Trophoblast cell (in vitro differentiated cells and primary cell): ENCODE measurements at regions not wholly inside any gene's neighbourhood (a gene's known extent, or its start where the extent isn't known, plus 50 kb on each side); places are given as distances from the start of the nearest gene placed in this dataset.

Source experiments
- DNase-seq, 2 donors: peaks; one replicate each; pipeline ENCODE4 v3.0.0-alpha.2; 2016
- H2AFZ ChIP-seq: 2 replicates; pipeline ENCODE4 v1.6.1; 2013; ENCODE audit warnings: low read length, moderate library complexity, mild to moderate bottlenecking; ENCODE audit not compliant: insufficient read depth, poor library complexity
- H2AK5ac ChIP-seq: 2 replicates; pipeline ENCODE4 v1.6.1; 2013; ENCODE audit warnings: mild to moderate bottlenecking, low read length
- H2BK120ac ChIP-seq: 2 replicates; pipeline ENCODE4 v1.6.1; 2013; ENCODE audit warnings: low read length, mild to moderate bottlenecking, moderate library complexity; ENCODE audit not compliant: insufficient read depth, poor library complexity
- H2BK12ac ChIP-seq: 2 replicates; pipeline ENCODE4 v1.6.1; 2013; ENCODE audit warnings: mild to moderate bottlenecking, low read length, moderate library complexity
- H2BK5ac ChIP-seq: 2 replicates; pipeline ENCODE4 v1.6.1; 2013; ENCODE audit warnings: low read length, low read depth, moderate library complexity, mild to moderate bottlenecking; ENCODE audit not compliant: poor library complexity
- H3K14ac ChIP-seq: 2 replicates; pipeline ENCODE4 v1.6.1; 2013; ENCODE audit warnings: mild to moderate bottlenecking, low read length
- H3K18ac ChIP-seq: 2 replicates; pipeline ENCODE4 v1.6.1; 2013; ENCODE audit warnings: mild to moderate bottlenecking, low read length
- H3K23ac ChIP-seq: 2 replicates; pipeline ENCODE4 v1.6.1; 2013; ENCODE audit warnings: low read length
- H3K27ac ChIP-seq: 2 replicates; pipeline ENCODE4 v1.5.1; 2013; ENCODE audit warnings: low read depth, mild to moderate bottlenecking, inconsistent platforms, low read length, moderate library complexity
- H3K27me3 ChIP-seq: 2 replicates; pipeline ENCODE4 v1.6.1; 2013; ENCODE audit warnings: inconsistent platforms, mild to moderate bottlenecking, low read length, moderate library complexity; ENCODE audit not compliant: insufficient read depth
- H3K36me3 ChIP-seq, 2 experiments: 1 replicate in 1 of 2; 2 replicates in 1 of 2; pipeline ENCODE4 v1.6.1; 2013; ENCODE audit warnings: low read length in 2 of 2, mild to moderate bottlenecking in 2 of 2, moderate library complexity in 1 of 2; ENCODE audit not compliant: insufficient read depth in 2 of 2, control insufficient read depth in 1 of 2
- H3K4ac ChIP-seq: 2 replicates; pipeline ENCODE4 v1.6.1; 2013; ENCODE audit warnings: low read depth, mild to moderate bottlenecking, low read length, moderate library complexity
- H3K4me1 ChIP-seq, 2 experiments: 1 replicate in 1 of 2; 2 replicates in 1 of 2; pipeline ENCODE4 v1.6.1; 2013; ENCODE audit warnings: low read length in 2 of 2, mild to moderate bottlenecking in 2 of 2, moderate library complexity in 1 of 2; ENCODE audit not compliant: insufficient read depth in 2 of 2, control insufficient read depth in 1 of 2
- H3K4me2 ChIP-seq: 2 replicates; pipeline ENCODE4 v1.6.1; 2013; ENCODE audit warnings: inconsistent platforms, mild to moderate bottlenecking, low read length, moderate library complexity
- H3K4me3 ChIP-seq: 2 replicates; pipeline ENCODE4 v1.5.1; 2013; ENCODE audit warnings: mild to moderate bottlenecking, low read depth, low read length, inconsistent platforms
- H3K79me1 ChIP-seq: one replicate; pipeline ENCODE4 v1.6.1; 2013; ENCODE audit warnings: low read length
- H3K79me2 ChIP-seq: 2 replicates; pipeline ENCODE4 v1.6.1; 2013; ENCODE audit warnings: low read length, mild to moderate bottlenecking; ENCODE audit not compliant: control insufficient read depth, insufficient read depth, poor library complexity
- H3K9ac ChIP-seq: 2 replicates; pipeline ENCODE4 v1.6.1; 2013; ENCODE audit warnings: mild to moderate bottlenecking, low read length
- H3K9me3 ChIP-seq: 2 replicates; pipeline ENCODE4 v1.6.1; 2013; ENCODE audit warnings: low read depth, mild to moderate bottlenecking, control low read depth, inconsistent platforms, low read length; ENCODE audit not compliant: insufficient read depth
- H4K12ac ChIP-seq: 2 replicates; pipeline ENCODE4 v1.6.1; 2013; ENCODE audit warnings: low read depth, mild to moderate bottlenecking, low read length, moderate library complexity
- H4K8ac ChIP-seq: 2 replicates; pipeline ENCODE4 v1.6.1; 2013; ENCODE audit warnings: low read depth, mild to moderate bottlenecking, low read length, moderate library complexity
- H4K91ac ChIP-seq: one replicate; pipeline ENCODE4 v1.6.1; 2013; ENCODE audit warnings: low read depth, mild to moderate bottlenecking, low read length, moderate library complexity
- WGBS: extraction: QIAGEN DNeasy Blood & Tissue Kit; methylation state at CpG from one replicate; pipeline ENCODE4 v1.1.7; 2013; ENCODE audit warnings: missing lambda C conversion rate; ENCODE audit not compliant: insufficient read length, insufficient coverage; ENCODE audit errors: extremely low coverage; 5-methylcytosine and 5-hydroxymethylcytosine counted together

GRCh38 chr6:80482056-80482455, 375.6 kb downstream of the BCKDHB start:
- Histone ChIP-seq H2BK5ac (no peak overlapping the region), H3K4me1 (no peaks in the 10 kb centered on the region), H3K36me3 (no peaks in the 10 kb centered on the region), H3K4me3 (no peak overlapping the region), H3K27ac (no peak overlapping the region), H3K4ac (no peak overlapping the region), H4K8ac (no peak overlapping the region), H4K12ac (no peak overlapping the region), H3K4me2 (no peak overlapping the region), H3K9me3 (no peaks in the 10 kb centered on the region), H3K9ac (no peak overlapping the region), H3K79me2 (no peaks in the 10 kb centered on the region), H3K27me3 (no peaks in the 10 kb centered on the region), H2BK120ac (no peak overlapping the region), H2AK5ac (no peak overlapping the region), H3K18ac (no peak overlapping the region), H2AFZ (no peak overlapping the region), H2BK12ac (no peak overlapping the region), H4K91ac (no peak overlapping the region), H3K14ac (no peak overlapping the region), H3K23ac (no peak overlapping the region), H3K79me1 (no peaks in the 10 kb centered on the region)
- no peak for DNase-seq
- WGBS, result no CpG with 5 or more reads among the region's 3 CpGs

DNA sequence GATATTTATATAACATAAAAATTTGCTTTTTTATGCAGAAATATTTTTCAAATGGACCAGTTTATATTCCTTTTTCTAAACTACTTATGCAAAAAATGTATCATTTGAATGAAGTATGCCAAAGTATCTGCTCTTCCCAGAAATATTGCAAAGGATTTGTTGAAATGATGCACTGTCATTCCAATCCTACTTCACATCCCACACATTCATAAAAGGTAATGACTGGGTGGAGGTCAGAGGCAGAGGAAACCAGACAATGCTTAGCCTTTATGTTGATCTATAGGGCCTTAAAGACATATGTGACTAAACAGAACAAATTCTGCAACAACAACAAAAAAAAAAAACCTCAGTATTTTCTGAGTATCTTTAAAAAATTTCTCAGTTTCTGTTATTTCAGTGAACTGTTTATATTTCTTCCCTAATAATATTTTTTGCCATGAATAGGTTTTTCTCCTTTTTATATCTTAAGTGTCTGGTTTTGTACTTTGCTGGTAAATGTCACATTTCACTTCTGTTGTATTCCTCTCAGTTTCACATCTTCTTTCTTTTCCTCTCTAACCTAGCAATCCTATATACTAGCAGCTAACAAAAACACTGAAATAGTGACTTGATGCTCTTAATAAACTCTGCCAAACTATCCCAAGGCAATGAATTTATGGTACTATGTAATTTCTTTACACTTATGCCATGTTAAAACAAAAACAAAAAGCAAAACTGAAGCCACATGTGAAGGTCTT, 374.1 kb downstream of the BCKDHB start:
- Histone ChIP-seq H4K12ac (no peak overlapping the region), H3K4me3 (no peak overlapping the region), H3K4ac (no peak overlapping the region), H3K27ac (no peak overlapping the region), H3K4me2 (no peak overlapping the region), H3K9me3 (no peaks in the 10 kb centered on the region), H3K27me3 (no peaks in the 10 kb centered on the region), H3K18ac (no peak overlapping the region), H4K8ac (no peak overlapping the region), H3K4me1 (no peaks in the 10 kb centered on the region), H3K79me1 (no peaks in the 10 kb centered on the region), H3K36me3 (no peaks in the 10 kb centered on the region), H3K23ac (no peak overlapping the region), H2BK120ac (no peak overlapping the region), H3K9ac (no peak overlapping the region), H2AK5ac (no peak overlapping the region), H2BK12ac (no peak overlapping the region), H2BK5ac (no peak overlapping the region), H3K79me2 (no peaks in the 10 kb centered on the region), H4K91ac (no peak overlapping the region), H2AFZ (no peak overlapping the region), H3K14ac (no peak overlapping the region)
- peak in 1 of 2 donors; percentile 11 for DNase-seq

DNA sequence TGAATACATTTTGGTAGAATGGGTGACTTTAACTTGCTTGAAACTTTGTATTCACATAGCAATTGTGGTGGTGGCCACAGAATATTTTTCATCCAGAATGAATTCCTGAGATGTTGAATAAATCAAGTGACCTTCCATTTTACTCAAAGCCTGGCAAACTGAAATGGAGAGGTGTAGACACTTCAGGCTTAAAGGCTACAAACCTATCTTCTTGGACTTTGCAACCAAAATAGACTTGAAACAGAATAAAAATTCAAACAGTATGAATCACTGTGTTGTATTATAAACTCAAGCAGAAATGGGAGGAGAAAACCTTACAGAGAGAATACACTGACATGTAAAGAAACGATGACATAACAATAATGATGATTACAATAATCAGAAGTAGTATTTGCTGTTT, 371.6 kb downstream of the BCKDHB start:
- Histone ChIP-seq H4K8ac (no peak overlapping the region), H3K14ac (no peak overlapping the region), H4K91ac (no peak overlapping the region), H2BK12ac (no peak overlapping the region), H3K23ac (no peak overlapping the region), H3K27me3 (no peaks in the 10 kb centered on the region), H2BK120ac (no peak overlapping the region), H3K4me2 (no peak overlapping the region), H2AK5ac (no peak overlapping the region), H3K27ac (no peak overlapping the region), H3K18ac (no peak overlapping the region), H3K4ac (no peak overlapping the region), H3K4me3 (no peak overlapping the region), H4K12ac (no peak overlapping the region), H3K79me1 (no peaks in the 10 kb centered on the region), H2AFZ (no peak overlapping the region), H3K9ac (no peak overlapping the region), H3K79me2 (no peaks in the 10 kb centered on the region), H3K4me1 (no peaks in the 10 kb centered on the region), H3K9me3 (no peaks in the 10 kb centered on the region), H2BK5ac (no peak overlapping the region), H3K36me3 (no peaks in the 10 kb centered on the region)
- no peak for DNase-seq
- no CpG with 5 or more reads among the region's 1 CpG for WGBS

DNA sequence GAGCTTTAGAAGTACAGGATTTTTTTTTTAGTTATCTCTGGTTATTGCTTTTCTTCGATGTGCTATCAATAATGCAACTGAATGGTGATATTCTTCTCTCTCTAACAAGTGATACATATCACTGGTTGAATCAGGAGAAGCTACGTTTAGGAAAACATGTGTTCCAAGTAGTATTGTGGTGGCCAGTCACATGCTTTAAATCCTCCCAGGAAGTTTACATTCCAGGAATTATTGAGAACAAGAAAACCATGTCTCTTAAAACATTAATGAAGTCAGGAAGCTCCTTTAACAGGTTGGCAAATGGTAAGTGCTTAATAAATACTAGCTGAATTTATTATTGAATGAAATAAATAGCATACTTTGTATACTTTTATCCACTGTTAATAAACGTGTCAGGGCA, 371.1 kb downstream of the BCKDHB start:
- DNase-seq, result no peak
- no peak overlapping the region for H4K8ac ChIP-seq
- H3K27ac ChIP-seq, result no peak overlapping the region
- no peaks in the 10 kb centered on the region for H3K27me3 ChIP-seq
- H3K4me3 ChIP-seq, result no peak overlapping the region
- H3K4ac ChIP-seq, result no peak overlapping the region
- no peak overlapping the region for H3K4me2 ChIP-seq
- no peaks in the 10 kb centered on the region for H3K36me3 ChIP-seq
- H3K23ac ChIP-seq, result no peak overlapping the region
- H3K4me1 ChIP-seq, result no peaks in the 10 kb centered on the region
- H2AK5ac ChIP-seq, result no peak overlapping the region
- H3K79me2 ChIP-seq, result no peaks in the 10 kb centered on the region
- H2BK5ac ChIP-seq, result no peak overlapping the region
- no peaks in the 10 kb centered on the region for H3K9me3 ChIP-seq
- no peak overlapping the region for H4K12ac ChIP-seq
- no peak overlapping the region for H2BK12ac ChIP-seq
- no CpG with 5 or more reads among the region's 3 CpGs for WGBS
- H3K9ac ChIP-seq, result no peak overlapping the region
- no peak overlapping the region for H3K14ac ChIP-seq
- H4K91ac ChIP-seq, result no peak overlapping the region
- H2AFZ ChIP-seq, result no peak overlapping the region
- H3K18ac ChIP-seq, result no peak overlapping the region
- H2BK120ac ChIP-seq, result no peak overlapping the region
- no peaks in the 10 kb centered on the region for H3K79me1 ChIP-seq
